ENCODE measurements at regions not wholly inside any gene's neighbourhood (a gene's known extent, or its start where the extent isn't known, plus 50 kb on each side); places are given as distances from the start of the nearest gene placed in this dataset.

GRCh38 chr19:31821346-31821745 lies 472.1 kb upstream of the TSHZ3 start:
- POLR2A ChIA-PET: no interaction called here
- 4% methylated on average over 2 of the region's 2 CpGs for WGBS (ENCODE audit: low lambda C conversion rate)
- CTCF ChIA-PET: no interaction called here

GRCh38 chr19:31825134-31826094 lies 476.2 kb upstream of the TSHZ3 start:
- ChIA-PET CTCF (no interaction called here), POLR2A (no interaction called here)
- Histone ChIP-seq H4K20me1 (ENCODE audit: insufficient read depth) (no peaks in the 10 kb centered on the region), H3K36me3 (replicated peaks in 1 of 2; ENCODE audit: control insufficient read depth in 1 of 2, insufficient read depth in 2 of 2, low read length in 1 of 2) (no peaks in the 10 kb centered on the region), H3F3A (replicated peaks; ENCODE audit: insufficient read depth) (no peaks in the 10 kb centered on the region), H3K27ac (ENCODE audit: low read depth in 2 of 2, low read length in 1 of 2) (no peak overlapping the region), H3K79me2 (ENCODE audit: insufficient read depth) (no peaks in the 10 kb centered on the region), H3K27me3 (ENCODE audit: insufficient read depth) (no peaks in the 10 kb centered on the region), H3K4me3 (ENCODE audit: low read depth in 2 of 2, low read length in 1 of 2) (no peak overlapping the region), H3K4me1 (ENCODE audit: control insufficient read depth in 1 of 2, insufficient read depth in 2 of 2, low read depth in 1 of 2, low read length in 1 of 2) (peaks cover 0 to 4% of the 10 kb centered on the region in 2 experiments; a peak in 1 of 4 replicates), H3K9me2 (no peaks in the 10 kb centered on the region), H3K9me3 (no peaks in the 10 kb centered on the region), H3K4me2 (no peak overlapping the region), H3K9ac (no peak overlapping the region), H2AFZ (ENCODE audit: low read depth) (no peak overlapping the region)
- 9% methylated on average over 7 of the region's 7 CpGs for WGBS (ENCODE audit: low lambda C conversion rate)
- TF ChIP-seq FOXM1 (IDR thresholded peaks at IDR 0.05; ENCODE audit: low read depth) (no peak), ZBTB33 (IDR thresholded peaks at IDR 0.05; ENCODE audit: borderline replicate concordance, low read depth) (no peak), RXRA (IDR thresholded peaks at IDR 0.05; ENCODE audit: borderline replicate concordance, low read depth) (no peak), RAD21 (IDR thresholded peaks at IDR 0.05; ENCODE audit: low read length) (no peak)
- DNase-seq: no peak

More at GRCh38 chr19:31821346-31821745, 472.1 kb upstream of the TSHZ3 start:
- Histone ChIP-seq H3K79me2 (ENCODE audit: insufficient read depth) (no peaks in the 10 kb centered on the region), H3K27me3 (ENCODE audit: insufficient read depth) (no peaks in the 10 kb centered on the region), H3K4me1 (ENCODE audit: control insufficient read depth in 1 of 2, insufficient read depth in 2 of 2, low read depth in 1 of 2, low read length in 1 of 2) (no peaks in the 10 kb centered on the region; a peak in 2 of 4 replicates), H3F3A (replicated peaks; ENCODE audit: insufficient read depth) (no peaks in the 10 kb centered on the region), H4K20me1 (ENCODE audit: insufficient read depth) (no peaks in the 10 kb centered on the region), H3K9ac (no peak overlapping the region), H3K36me3 (replicated peaks in 1 of 2; ENCODE audit: control insufficient read depth in 1 of 2, insufficient read depth in 2 of 2, low read length in 1 of 2) (no peaks in the 10 kb centered on the region), H3K9me3 (no peaks in the 10 kb centered on the region), H3K9me2 (no peaks in the 10 kb centered on the region), H3K4me2 (no peak overlapping the region), H3K27ac (ENCODE audit: low read depth in 2 of 2, low read length in 1 of 2) (no peak overlapping the region), H3K4me3 (ENCODE audit: low read depth in 2 of 2, low read length in 1 of 2) (no peak overlapping the region), H2AFZ (ENCODE audit: low read depth) (no peak overlapping the region)
- no peak for TF ChIP-seq POLR2AphosphoS5 (IDR thresholded peaks at IDR 0.05; ENCODE audit: low read depth, low read length)
- no peak for TF ChIP-seq FOXM1 (IDR thresholded peaks at IDR 0.05; ENCODE audit: low read depth)
- TF ChIP-seq ELF1 (IDR thresholded peaks at IDR 0.05): no peak
- TF ChIP-seq TAF1 (IDR thresholded peaks at IDR 0.05; ENCODE audit: borderline replicate concordance, low read depth, low read length): no peak
- no peak for TF ChIP-seq NRF1 (IDR thresholded peaks at IDR 0.05; ENCODE audit: low read depth, low read length)
- no peak for DNase-seq

GRCh38 chr19:31826325-31826724 lies 477.1 kb upstream of the TSHZ3 start:
- no peak overlapping the region for H3K9ac ChIP-seq
- no peak overlapping the region for H3K4me2 ChIP-seq
- ChIA-PET CTCF (no interaction called here), POLR2A (no interaction called here)
- H3K9me3 ChIP-seq: no peaks in the 10 kb centered on the region
- H3K36me3 ChIP-seq (replicated peaks in 1 of 2; ENCODE audit: control insufficient read depth in 1 of 2, insufficient read depth in 2 of 2, low read length in 1 of 2): no peaks in the 10 kb centered on the region
- no peak overlapping the region for H2AFZ ChIP-seq (ENCODE audit: low read depth)
- no peak overlapping the region for H3K27ac ChIP-seq (ENCODE audit: low read depth in 2 of 2, low read length in 1 of 2)
- 22% methylated on average over 4 of the region's 4 CpGs for WGBS (ENCODE audit: low lambda C conversion rate)
- no peak for DNase-seq
- H4K20me1 ChIP-seq (ENCODE audit: insufficient read depth): no peaks in the 10 kb centered on the region
- H3K4me1 ChIP-seq (ENCODE audit: control insufficient read depth in 1 of 2, insufficient read depth in 2 of 2, low read depth in 1 of 2, low read length in 1 of 2): peaks cover 0 to 4% of the 10 kb centered on the region in 2 experiments; a peak in 1 of 4 replicates
- H3K79me2 ChIP-seq (ENCODE audit: insufficient read depth): no peaks in the 10 kb centered on the region
- H3K27me3 ChIP-seq (ENCODE audit: insufficient read depth): no peaks in the 10 kb centered on the region
- no peaks in the 10 kb centered on the region for H3F3A ChIP-seq (replicated peaks; ENCODE audit: insufficient read depth)
- no peaks in the 10 kb centered on the region for H3K9me2 ChIP-seq
- H3K4me3 ChIP-seq (ENCODE audit: low read depth in 2 of 2, low read length in 1 of 2): no peak overlapping the region
- TF ChIP-seq SIN3A (IDR thresholded peaks at IDR 0.05; ENCODE audit: borderline replicate concordance, low read depth, low read length): no peak
- no peak for TF ChIP-seq FOXJ3 (CRISPR knock-in tag; IDR thresholded peaks at IDR 0.05)
- TF ChIP-seq CHD2 (IDR thresholded peaks at IDR 0.05; ENCODE audit: low read length, partially characterized antibody): no peak
- no peak for TF ChIP-seq GATA2 (CRISPR knock-in tag; IDR thresholded peaks at IDR 0.05)
- no peak for TF ChIP-seq REST (IDR thresholded peaks at IDR 0.05; ENCODE audit: low read depth, low read length)
- no peak for TF ChIP-seq FOSL2 (IDR thresholded peaks at IDR 0.05; ENCODE audit: borderline replicate concordance, low read depth)
- no peak for TF ChIP-seq SMC3 (IDR thresholded peaks at IDR 0.05; ENCODE audit: low read depth, low read length)
- TF ChIP-seq MAX (IDR thresholded peaks at IDR 0.05; ENCODE audit: low read depth): no peak

All from SK-N-SH (cell line).